ENCODE measurements at regions not wholly inside any gene's neighbourhood (a gene's known extent, or its start where the extent isn't known, plus 50 kb on each side); places are given as distances from the start of the nearest gene placed in this dataset.

GRCh38 chr10:62619413-62619738, 185.1 kb upstream of the ADO start:
- TF ChIP-seq POLR2A (IDR thresholded peaks at IDR 0.05; ENCODE audit: extremely low read depth, insufficient read length) (no peak), CTCF (IDR thresholded peaks at IDR 0.05; ENCODE audit: low read depth, low read length) (no peak)
